SK-N-SH (cell line): ENCODE measurements at regions not wholly inside any gene's neighbourhood (a gene's known extent, or its start where the extent isn't known, plus 50 kb on each side); places are given as distances from the start of the nearest gene placed in this dataset.

Experiments used
- RAD21 ChIP-seq: IDR thresholded peaks from 2 replicates; pipeline ENCODE4 v1.6.1; 2012; ENCODE audit warnings: mild to moderate bottlenecking, low read length
- TEAD4 ChIP-seq: IDR thresholded peaks from 2 replicates; pipeline ENCODE4 v1.4.0; 2012; ENCODE audit warnings: mild to moderate bottlenecking, borderline replicate concordance; ENCODE audit not compliant: insufficient read depth
- TF ChIP-seq, protein P1 (sequence below): fragments of 200-600 bp; sonication (generic); IDR thresholded peaks from 2 replicates; pipeline ENCODE4 v1.6.1; 2017; ENCODE audit warnings: antibody characterized with exemption, mild to moderate bottlenecking, moderate library complexity

DNA sequence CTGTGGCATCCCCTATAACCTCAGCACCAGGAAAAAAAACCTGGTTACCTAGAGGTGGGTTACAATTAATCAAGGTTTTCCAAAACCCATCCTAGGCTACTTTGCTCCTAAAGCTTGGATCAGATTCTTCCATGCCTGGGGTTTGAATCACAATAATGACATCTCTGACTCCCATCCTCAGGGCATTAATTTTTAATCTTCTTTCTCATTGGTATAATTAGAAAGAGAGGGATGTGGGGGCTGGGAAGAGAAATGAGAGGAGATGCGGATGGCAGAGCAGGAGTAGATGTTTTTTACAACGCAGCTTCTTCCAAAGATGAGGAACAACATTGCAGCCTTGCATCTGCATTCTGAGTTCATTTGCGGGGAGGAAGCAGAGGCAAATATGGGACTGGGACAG, 117.2 kb upstream of the E2F8 start:
- no peak for TF ChIP-seq TEAD4
- no peak for TF ChIP-seq RAD21
- TF ChIP-seq, protein P1, sequence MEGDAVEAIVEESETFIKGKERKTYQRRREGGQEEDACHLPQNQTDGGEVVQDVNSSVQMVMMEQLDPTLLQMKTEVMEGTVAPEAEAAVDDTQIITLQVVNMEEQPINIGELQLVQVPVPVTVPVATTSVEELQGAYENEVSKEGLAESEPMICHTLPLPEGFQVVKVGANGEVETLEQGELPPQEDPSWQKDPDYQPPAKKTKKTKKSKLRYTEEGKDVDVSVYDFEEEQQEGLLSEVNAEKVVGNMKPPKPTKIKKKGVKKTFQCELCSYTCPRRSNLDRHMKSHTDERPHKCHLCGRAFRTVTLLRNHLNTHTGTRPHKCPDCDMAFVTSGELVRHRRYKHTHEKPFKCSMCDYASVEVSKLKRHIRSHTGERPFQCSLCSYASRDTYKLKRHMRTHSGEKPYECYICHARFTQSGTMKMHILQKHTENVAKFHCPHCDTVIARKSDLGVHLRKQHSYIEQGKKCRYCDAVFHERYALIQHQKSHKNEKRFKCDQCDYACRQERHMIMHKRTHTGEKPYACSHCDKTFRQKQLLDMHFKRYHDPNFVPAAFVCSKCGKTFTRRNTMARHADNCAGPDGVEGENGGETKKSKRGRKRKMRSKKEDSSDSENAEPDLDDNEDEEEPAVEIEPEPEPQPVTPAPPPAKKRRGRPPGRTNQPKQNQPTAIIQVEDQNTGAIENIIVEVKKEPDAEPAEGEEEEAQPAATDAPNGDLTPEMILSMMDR, result no peak
